K562 (cell line): ENCODE measurements at regions not wholly inside any gene's neighbourhood (a gene's known extent, or its start where the extent isn't known, plus 50 kb on each side); places are given as distances from the start of the nearest gene placed in this dataset.
A peak's percentile ranks its signal among the peaks of the same experiment; 100 is the strongest.

ENCODE experiments used
- ATAC-seq: fragments of 200-7000 bp; cut with Tn5 transposase; 3 replicates; pipeline ENCODE4 v1.9.1; 2020; ENCODE audit warnings: moderate library complexity
- BruUV-seq: library from RNA; stranded (reverse); fragments of 400-500 nt; replicated peaks from 2 replicates; lab custom pipeline; 2021; lab: Mats Ljungman, UMichigan
- CTCF ChIA-PET: fragments of 300-600 bp; formaldehyde crosslinking; extraction: SDS; loops from one replicate; lab custom pipeline; 2021; ENCODE audit warnings: low intra/inter-chr PET ratio; lab: Yijun Ruan, JAX
- POLR2A ChIA-PET: fragments of 300-600, 350-650 bp; sonication (Branson Sonifier 250); formaldehyde crosslinking; extraction: SDS; loops from one replicate; lab custom pipeline; 2021; ENCODE audit warnings: antibody characterized with exemption, inconsistent platforms; lab: Yijun Ruan, JAX
- DNase-seq, 4 experiments: peaks; one replicate each; pipeline versions ENCODE4 v3.0.0 to v3.0.0-alpha.2; 2011 to 2018; ENCODE audit warnings: low spot score in 3 of 4, mixed read lengths in 3 of 4; ENCODE audit errors: extremely low read depth in 1 of 4
- FAIRE-seq: peaks from 2 replicates; lab custom pipeline; 2011; peaks lifted over from hg19 to GRCh38; lab: Jason Lieb, UNC
- H2AFZ ChIP-seq: 2 replicates; pipeline ENCODE4 v1.6.0; 2011; ENCODE audit warnings: low read depth, low read length, control low read depth, inconsistent platforms
- H3K27ac ChIP-seq: fragments of 200-600 bp; 3 replicates; pipeline ENCODE4 v1.8.0; 2011; ENCODE audit warnings: low read depth, mild to moderate bottlenecking, control low read depth, inconsistent platforms, low read length, moderate library complexity, mixed read lengths; ENCODE audit errors: extremely low read depth
- H3K27me3 ChIP-seq, 2 experiments: fragments of 300-600 bp in 1 of 2; 2 replicates in 1 of 2; 3 replicates in 1 of 2; pipeline versions ENCODE4 v1.6.0 to v1.8.0; 2011; ENCODE audit warnings: inconsistent platforms in 2 of 2, low read length in 2 of 2, mild to moderate bottlenecking in 1 of 2, mixed read lengths in 1 of 2, moderate library complexity in 1 of 2; ENCODE audit not compliant: control insufficient read depth in 2 of 2, insufficient read depth in 2 of 2
- H3K36me3 ChIP-seq: fragments of 300-600 bp; 3 replicates; pipeline ENCODE4 v1.8.0; 2011; ENCODE audit warnings: mild to moderate bottlenecking, low read length, inconsistent platforms; ENCODE audit not compliant: control insufficient read depth, insufficient read depth
- H3K4me1 ChIP-seq, 2 experiments: fragments of 200-600 bp in 1 of 2; replicated peaks in 1 of 2; 2 replicates in 1 of 2; 3 replicates in 1 of 2; pipeline versions ENCODE4 v1.5.1 to v1.8.0; 2011; ENCODE audit warnings: inconsistent platforms in 2 of 2, low read length in 2 of 2, mild to moderate bottlenecking in 1 of 2, mixed read lengths in 1 of 2, moderate library complexity in 1 of 2; ENCODE audit not compliant: control insufficient read depth in 2 of 2, insufficient read depth in 2 of 2
- H3K4me2 ChIP-seq: 2 replicates; pipeline ENCODE4 v1.6.1; 2011; ENCODE audit warnings: low read length, control low read depth, inconsistent platforms, mixed read lengths; ENCODE audit not compliant: insufficient read depth
- H3K4me3 ChIP-seq: fragments of 200-600 bp; sonication (generic), shearing (Covaris generic); 2 replicates; pipeline ENCODE4 v1.5.1; 2016; ENCODE audit warnings: control low read depth, inconsistent platforms
- H3K79me2 ChIP-seq: fragments of 200-600 bp; 3 replicates; pipeline ENCODE4 v1.8.0; 2011; ENCODE audit warnings: low read length, inconsistent platforms; ENCODE audit not compliant: control insufficient read depth, insufficient read depth
- H3K9ac ChIP-seq, 2 experiments: 2 replicates each; pipeline versions ENCODE4 v1.6.0 to v1.6.1; 2011; ENCODE audit warnings: low read depth in 2 of 2, low read length in 2 of 2, control low read depth in 1 of 2, inconsistent platforms in 1 of 2, mild to moderate bottlenecking in 1 of 2, mixed read lengths in 1 of 2; ENCODE audit not compliant: insufficient read depth in 1 of 2
- H3K9me1 ChIP-seq: one replicate; pipeline ENCODE4 v1.6.0; 2011; ENCODE audit warnings: inconsistent platforms, mild to moderate bottlenecking, low read length, moderate library complexity; ENCODE audit not compliant: control insufficient read depth, insufficient read depth
- H3K9me3 ChIP-seq: replicated peaks from 2 replicates; pipeline ENCODE4 v1.5.1; 2011; ENCODE audit warnings: low read depth, low read length, inconsistent platforms; ENCODE audit not compliant: control insufficient read depth, insufficient read depth
- H4K20me1 ChIP-seq: replicated peaks from 2 replicates; pipeline ENCODE4 v1.6.1; 2011; ENCODE audit warnings: low read length, inconsistent platforms, mixed read lengths; ENCODE audit not compliant: control insufficient read depth, insufficient read depth
- CBX1 ChIP-seq: sonication (generic); IDR thresholded peaks from 2 replicates; pipeline ENCODE4 v1.6.1; 2016; ENCODE audit warnings: antibody characterized with exemption, low read depth, mild to moderate bottlenecking
- EP300 ChIP-seq: IDR thresholded peaks from 2 replicates; pipeline ENCODE4 v1.6.1; 2012; ENCODE audit warnings: low read length, improper control_type of control experiment
- FOXM1 ChIP-seq, 2 experiments: fragments of 450-650 bp in 1 of 2; sonication (generic) in 1 of 2; formaldehyde crosslinking in 1 of 2; IDR thresholded peaks; 2 replicates each; pipeline versions ENCODE4 v1.6.1 to v1.9.0; 2017 to 2022; ENCODE audit warnings: low read depth in 2 of 2, mild to moderate bottlenecking in 2 of 2, missing genetic modification reagents in 1 of 2, moderate library complexity in 1 of 2
- HDAC2 ChIP-seq: fragments of 450-650 bp; IDR thresholded peaks from 2 replicates; pipeline ENCODE4 v1.6.1; 2016; ENCODE audit warnings: mild to moderate bottlenecking
- HMG20B ChIP-seq: fragments of 250-450 bp; sonication (Bioruptor Pico); IDR thresholded peaks from 2 replicates; pipeline ENCODE4 v1.5.0; 2021; ENCODE audit warnings: mild to moderate bottlenecking
- KLF6 ChIP-seq: fragments of 250-450 bp; sonication (Bioruptor Pico); IDR thresholded peaks from 2 replicates; pipeline ENCODE4 v1.4.0; 2020; ENCODE audit warnings: mild to moderate bottlenecking, moderate library complexity, borderline replicate concordance
- NCOA2 ChIP-seq, 2 experiments: fragments of 450-650 bp; IDR thresholded peaks; 2 replicates each; pipeline ENCODE4 v1.6.1; 2018; ENCODE audit warnings: mild to moderate bottlenecking in 2 of 2, moderate library complexity in 1 of 2; ENCODE audit not compliant: partially characterized antibody in 2 of 2
- NFRKB ChIP-seq: fragments of 450-650 bp; IDR thresholded peaks from 2 replicates; pipeline ENCODE4 v1.6.1; 2016; ENCODE audit warnings: low read depth
- RB1 ChIP-seq: fragments of 450-650 bp; IDR thresholded peaks from 2 replicates; pipeline ENCODE4 v1.6.1; 2017; ENCODE audit warnings: low read depth, mild to moderate bottlenecking
- ZC3H4 ChIP-seq: sonication (generic); formaldehyde crosslinking; IDR thresholded peaks from 2 replicates; pipeline ENCODE4 v1.9.0; 2021; ENCODE audit warnings: missing genetic modification reagents, borderline replicate concordance
- ZC3H8 ChIP-seq: fragments of 450-650 bp; IDR thresholded peaks from 2 replicates; pipeline ENCODE4 v1.6.1; 2017
- ZNF311 ChIP-seq: fragments of 250-450 bp; sonication (Bioruptor Pico); IDR thresholded peaks from 2 replicates; pipeline ENCODE4 v1.4.0; 2020; ENCODE audit warnings: mild to moderate bottlenecking, moderate library complexity
- ZNF586 ChIP-seq: fragments of 450-650 bp; formaldehyde crosslinking; conservative IDR thresholded peaks from 2 replicates; pipeline ENCODE4 v1.4.0; 2020; ENCODE audit warnings: mild to moderate bottlenecking, moderate library complexity
- WGBS: fragments of 100-300 bp; shearing (Covaris generic); methylation state at CpG from one replicate; pipeline ENCODE4 v1.1.6; 2016; ENCODE audit warnings: low coverage, mixed read lengths; ENCODE audit not compliant: insufficient coverage; ENCODE audit errors: missing lambda C conversion rate; 5-methylcytosine and 5-hydroxymethylcytosine counted together
- in situ Hi-C: fragments of 300-500 bp; cut with MboI; formaldehyde crosslinking; loops from 4 replicates; pipeline ENCODE4 v1.15.0; 2018; ENCODE audit warnings: inconsistent platforms, mixed read lengths
- intact Hi-C: fragments of 100-400 bp; cut with micrococcal nuclease; formaldehyde crosslinking; loops from 2 replicates; pipeline ENCODE4 v1.14.2; 2022
- TF ChIP-seq, protein P1 (sequence below): sonication (generic); formaldehyde crosslinking; IDR thresholded peaks from 2 replicates; pipeline ENCODE4 v1.5.0; 2020; ENCODE audit warnings: missing genetic modification reagents
- TF ChIP-seq, protein P2 (sequence below): fragments of 450-650 bp; formaldehyde crosslinking; IDR thresholded peaks from 2 replicates; pipeline ENCODE4 v1.4.0; 2022; ENCODE audit warnings: mild to moderate bottlenecking, moderate library complexity
- TF ChIP-seq, protein P3 (sequence below): IDR thresholded peaks from 2 replicates; pipeline ENCODE4 v1.6.1; 2012; ENCODE audit warnings: low read depth, low read length, improper control_type of control experiment, borderline replicate concordance
- TF ChIP-seq, protein P4 (sequence below): fragments of 200-400 bp; formaldehyde crosslinking; IDR thresholded peaks from 2 replicates; pipeline ENCODE4 v1.6.1; 2017; ENCODE audit warnings: mild to moderate bottlenecking, low read depth, low read length, moderate library complexity

DNA sequence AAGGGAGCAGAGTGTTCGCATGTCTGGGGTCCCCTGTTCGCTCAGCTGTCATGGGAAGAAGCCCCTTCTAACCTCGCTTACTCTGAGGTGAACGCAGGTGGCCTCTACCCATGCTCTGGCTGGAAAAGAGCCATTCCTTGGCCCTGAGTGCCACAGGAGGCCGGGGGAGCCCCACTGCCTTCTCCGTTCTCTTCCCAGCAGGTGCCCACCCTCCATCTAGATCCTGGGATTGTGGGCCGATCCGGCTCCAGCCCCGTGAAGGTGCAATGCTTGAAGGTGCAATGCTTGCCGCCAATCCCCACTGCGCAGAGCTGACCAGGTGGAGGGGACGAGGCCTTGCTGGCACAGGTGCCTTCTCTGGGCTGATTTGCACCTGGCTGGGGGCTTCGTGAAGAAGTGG lies 95.4 kb downstream of the MRPL36 start (continued):
- TF ChIP-seq, protein P1, sequence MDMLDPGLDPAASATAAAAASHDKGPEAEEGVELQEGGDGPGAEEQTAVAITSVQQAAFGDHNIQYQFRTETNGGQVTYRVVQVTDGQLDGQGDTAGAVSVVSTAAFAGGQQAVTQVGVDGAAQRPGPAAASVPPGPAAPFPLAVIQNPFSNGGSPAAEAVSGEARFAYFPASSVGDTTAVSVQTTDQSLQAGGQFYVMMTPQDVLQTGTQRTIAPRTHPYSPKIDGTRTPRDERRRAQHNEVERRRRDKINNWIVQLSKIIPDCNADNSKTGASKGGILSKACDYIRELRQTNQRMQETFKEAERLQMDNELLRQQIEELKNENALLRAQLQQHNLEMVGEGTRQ, result no peak
- TF ChIP-seq ZNF311 (CRISPR knock-in tag), result no peak
- TF ChIP-seq, protein P2, sequence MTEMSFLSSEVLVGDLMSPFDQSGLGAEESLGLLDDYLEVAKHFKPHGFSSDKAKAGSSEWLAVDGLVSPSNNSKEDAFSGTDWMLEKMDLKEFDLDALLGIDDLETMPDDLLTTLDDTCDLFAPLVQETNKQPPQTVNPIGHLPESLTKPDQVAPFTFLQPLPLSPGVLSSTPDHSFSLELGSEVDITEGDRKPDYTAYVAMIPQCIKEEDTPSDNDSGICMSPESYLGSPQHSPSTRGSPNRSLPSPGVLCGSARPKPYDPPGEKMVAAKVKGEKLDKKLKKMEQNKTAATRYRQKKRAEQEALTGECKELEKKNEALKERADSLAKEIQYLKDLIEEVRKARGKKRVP, result no peak
- no peak for TF ChIP-seq EP300
- TF ChIP-seq HMG20B, result no peak
- TF ChIP-seq NCOA2 (IDR thresholded peaks at IDR 0.05; ENCODE audit: partially characterized antibody in 2 of 2), result no peak

DNA sequence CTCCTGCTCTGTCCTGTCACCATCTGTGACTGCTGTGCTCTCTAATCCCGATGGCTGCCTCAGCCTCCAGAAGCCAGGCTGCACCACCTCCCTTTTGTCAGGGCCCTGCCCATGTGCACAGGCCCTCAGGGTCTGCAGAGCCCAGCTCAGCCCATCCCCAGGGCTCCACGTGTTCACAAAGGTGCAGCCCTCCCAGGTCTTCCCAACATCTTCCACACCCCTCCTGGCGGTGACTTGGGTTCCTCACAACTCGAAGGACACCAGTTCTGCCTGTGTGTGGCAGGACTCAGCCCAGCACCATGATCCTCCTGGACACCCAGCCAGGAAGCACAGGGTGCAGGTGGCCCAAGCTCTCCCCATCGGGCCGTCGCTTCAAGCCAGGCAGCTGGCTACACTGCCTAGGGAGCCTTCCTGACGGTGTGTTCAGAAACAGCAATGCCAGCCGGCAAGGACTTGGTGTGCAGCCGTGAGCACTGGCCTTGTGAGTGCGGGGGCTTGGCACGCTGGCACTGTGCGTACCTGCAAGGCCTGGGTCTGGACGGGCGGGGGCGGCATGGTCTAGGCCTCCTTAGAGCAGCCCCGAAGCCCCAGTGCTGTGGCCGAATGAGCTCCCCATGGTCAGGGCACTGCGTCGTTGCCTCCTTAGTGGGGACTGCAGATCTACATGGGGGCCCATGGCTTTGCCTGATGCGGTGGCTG lies 96.1 kb downstream of the MRPL36 start:
- WGBS, result under 1% methylated on average over 21 of the region's 21 CpGs
- ChIA-PET CTCF (no interaction called here), POLR2A (interaction anchor here (0.6 to 0.8 kb wide), 2 partner anchors 18 to 710 kb away, joined by 3 read pairs; no protein-coding TSS in a partner anchor)
- intact Hi-C loops, result no loop called here
- Histone ChIP-seq H3K9ac (no peak overlapping the region), H3K79me2 (no peaks in the 10 kb centered on the region), H4K20me1 (peaks cover 15% of the 10 kb centered on the region), H2AFZ (no peak overlapping the region), H3K27ac (no peak overlapping the region), H3K4me2 (no peak overlapping the region), H3K4me1 (peaks cover 0 to 9% of the 10 kb centered on the region in 2 experiments; a peak in 3 of 5 replicates), H3K27me3 (peaks cover 63 to 87% of the 10 kb centered on the region in 2 experiments), H3K9me3 (no peaks in the 10 kb centered on the region), H3K4me3 (no peak overlapping the region), H3K9me1 (no peaks in the 10 kb centered on the region), H3K36me3 (no peaks in the 10 kb centered on the region)
- no peak for FAIRE-seq
- no peak for DNase-seq
- in situ Hi-C loops, result no loop called here
- peak; percentile 39; the same call in 2 of the 3 replicates for ATAC-seq
- BruUV-seq, result no TSS peak
- TF ChIP-seq CBX1 (no peak), RB1 (no peak), HDAC2 (no peak), ZC3H8 (no peak), NFRKB (no peak), ZNF586 (no peak), ZC3H4 (no peak), FOXM1 (IDR thresholded peaks at IDR 0.05; ENCODE audit: low read depth) (no peak), FOXM1 (CRISPR knock-in tag; IDR thresholded peaks at IDR 0.05; ENCODE audit: low read depth) (no peak), KLF6 (CRISPR knock-in tag) (no peak)
- TF ChIP-seq, protein P3, sequence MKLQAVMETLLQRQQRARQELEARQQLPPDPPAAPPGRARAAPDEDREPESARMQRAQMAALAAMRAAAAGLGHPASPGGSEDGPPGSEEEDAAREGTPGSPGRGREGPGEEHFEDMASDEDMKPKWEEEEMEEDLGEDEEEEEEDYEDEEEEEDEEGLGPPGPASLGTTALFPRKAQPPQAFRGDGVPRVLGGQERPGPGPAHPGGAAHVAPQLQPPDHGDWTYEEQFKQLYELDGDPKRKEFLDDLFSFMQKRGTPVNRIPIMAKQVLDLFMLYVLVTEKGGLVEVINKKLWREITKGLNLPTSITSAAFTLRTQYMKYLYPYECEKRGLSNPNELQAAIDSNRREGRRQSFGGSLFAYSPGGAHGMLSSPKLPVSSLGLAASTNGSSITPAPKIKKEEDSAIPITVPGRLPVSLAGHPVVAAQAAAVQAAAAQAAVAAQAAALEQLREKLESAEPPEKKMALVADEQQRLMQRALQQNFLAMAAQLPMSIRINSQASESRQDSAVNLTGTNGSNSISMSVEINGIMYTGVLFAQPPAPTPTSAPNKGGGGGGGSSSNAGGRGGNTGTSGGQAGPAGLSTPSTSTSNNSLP, result no peak
- TF ChIP-seq, protein P4, sequence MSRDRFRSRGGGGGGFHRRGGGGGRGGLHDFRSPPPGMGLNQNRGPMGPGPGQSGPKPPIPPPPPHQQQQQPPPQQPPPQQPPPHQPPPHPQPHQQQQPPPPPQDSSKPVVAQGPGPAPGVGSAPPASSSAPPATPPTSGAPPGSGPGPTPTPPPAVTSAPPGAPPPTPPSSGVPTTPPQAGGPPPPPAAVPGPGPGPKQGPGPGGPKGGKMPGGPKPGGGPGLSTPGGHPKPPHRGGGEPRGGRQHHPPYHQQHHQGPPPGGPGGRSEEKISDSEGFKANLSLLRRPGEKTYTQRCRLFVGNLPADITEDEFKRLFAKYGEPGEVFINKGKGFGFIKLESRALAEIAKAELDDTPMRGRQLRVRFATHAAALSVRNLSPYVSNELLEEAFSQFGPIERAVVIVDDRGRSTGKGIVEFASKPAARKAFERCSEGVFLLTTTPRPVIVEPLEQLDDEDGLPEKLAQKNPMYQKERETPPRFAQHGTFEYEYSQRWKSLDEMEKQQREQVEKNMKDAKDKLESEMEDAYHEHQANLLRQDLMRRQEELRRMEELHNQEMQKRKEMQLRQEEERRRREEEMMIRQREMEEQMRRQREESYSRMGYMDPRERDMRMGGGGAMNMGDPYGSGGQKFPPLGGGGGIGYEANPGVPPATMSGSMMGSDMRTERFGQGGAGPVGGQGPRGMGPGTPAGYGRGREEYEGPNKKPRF, result no peak
